Heart left ventricle (tissue), 16 donors: ENCODE measurements at regions not wholly inside any gene's neighbourhood (a gene's known extent, or its start where the extent isn't known, plus 50 kb on each side); places are given as distances from the start of the nearest gene placed in this dataset.

Source experiments
- ATAC-seq, 4 donors: fragments of 200-7000 bp; cut with Tn5 transposase; one replicate each; pipeline ENCODE4 v1.9.1; 2020 to 2022; ENCODE audit warnings: moderate library complexity in 4 of 4, mild to moderate bottlenecking in 3 of 4, moderate number of reproducible peaks in 1 of 4
- DNase-seq, 5 donors: peaks; one replicate each; pipeline ENCODE4 v3.0.0-alpha.2; 2020
- H3K27ac ChIP-seq, 12 donors: fragments of 200-600 bp; sonication (generic) in 4 of 12; one replicate each; pipeline versions ENCODE4 v1.5.0 to v1.8.0; 2016 to 2022; ENCODE audit warnings: mild to moderate bottlenecking in 2 of 12
- H3K27me3 ChIP-seq, 9 donors: fragments of 200-600 bp; sonication (generic) in 2 of 9; one replicate each; pipeline versions ENCODE4 v1.5.1 to v1.8.0; 2016 to 2022; ENCODE audit warnings: mild to moderate bottlenecking in 3 of 9
- H3K36me3 ChIP-seq, 9 donors: fragments of 200-600 bp; sonication (generic) in 2 of 9; one replicate each; pipeline versions ENCODE4 v1.5.0 to v1.8.0; 2018 to 2022; ENCODE audit warnings: mild to moderate bottlenecking in 2 of 9
- H3K4me1 ChIP-seq, 12 donors: fragments of 200-600 bp; sonication (generic) in 4 of 12; one replicate each; pipeline versions ENCODE4 v1.5.0 to v1.8.0; 2016 to 2022; ENCODE audit warnings: mild to moderate bottlenecking in 3 of 12
- H3K4me3 ChIP-seq, 12 donors: fragments of 200-600 bp; sonication (generic) in 4 of 12; one replicate each; pipeline versions ENCODE4 v1.5.0 to v1.8.0; 2017 to 2022; ENCODE audit warnings: mild to moderate bottlenecking in 9 of 12, moderate library complexity in 4 of 12
- H3K9me3 ChIP-seq, 12 donors: fragments of 200-600 bp; sonication (generic) in 4 of 12; one replicate each; pipeline versions ENCODE4 v1.5.0 to v1.8.0; 2016 to 2022; ENCODE audit warnings: mild to moderate bottlenecking in 1 of 12
- CTCF ChIP-seq, 12 donors: fragments of 200-600 bp; sonication (generic) in 4 of 12; IDR thresholded peaks; one replicate each; pipeline versions ENCODE4 v1.5.0 to v1.8.0; 2018 to 2022; ENCODE audit warnings: antibody characterized with exemption in 12 of 12, mild to moderate bottlenecking in 5 of 12
- POLR2A ChIP-seq, 2 donors: fragments of 450-650 bp; IDR thresholded peaks; one replicate each; pipeline ENCODE4 v1.6.1; 2017; ENCODE audit warnings: antibody characterized with exemption in 2 of 2, mild to moderate bottlenecking in 2 of 2, moderate library complexity in 2 of 2
- WGBS, 4 donors: extraction: QIAGEN DNeasy Blood & Tissue Kit in 2 of 4; methylation state at CpG; one replicate each; pipeline versions ENCODE4 v1.1.5 to v1.1.7; 2013 to 2018; 5-methylcytosine and 5-hydroxymethylcytosine counted together
- intact Hi-C, 10 donors: fragments of 100-400 bp; cut with DNase I; formaldehyde crosslinking; loops; one replicate each; pipeline versions ENCODE4 v1.11.1 to v1.14.2; 2022
- donor health status: ischemic (EF 13 %, LVEDD 7.1; RV severe dilation, severe dysfunction).
- donor health status: healthy with polysubstance abuse.
- donor health status: DM: no; HTN: yes; CAD: no.
- donor health status: DM: no; HTN: no; CAD: no.
- donor health status: ischemic (EF 25% LVEDD 6.9; RV normal size, moderate dysfunction).
- donor health status: ischemic (EF 25% LVEDD 5.7; RV mildly dilated, moderate dysfunction).
- donor health status: healthy.
- donor health status: DM: yes; HTN: yes; CAD: no.
- donor health status: ischemic (EF 35%, LVEDD 5.7; RV mildly dilated, moderate dysfunction).
- donor health status: nonischemic (EF 11% LVEDD 7.7; RV severe dilation, severe dysfunction).
- donor health status: DM: yes; HTN: yes; CAD: no.
- donor health status: PGD.
- donor health status: ischemic (EF 29% LVEDD 5.4; RV normal size, mild dysfunction).
- donor health status: nonischemic (EF 23%, LVEDD 6.1; RV moderate dilation, normal function).

GRCh38 chr1:10860682-10861081 lies 64.2 kb upstream of the CASZ1 start:
- DNase-seq: peak in 3 of 5 donors; percentile 32 to 60 (median 34)
- peak; percentile 42 to 59 (median 55) for ATAC-seq

GRCh38 chr1:10861822-10862221 lies 65.4 kb upstream of the CASZ1 start:
- peak overlapping the region; percentile 27 to 89 (median 70) for H3K27ac ChIP-seq
- H3K4me1 ChIP-seq: peaks cover 0 to 56% (median 16%) of the 10 kb centered on the region in 12 donors
- intact Hi-C loops: loop anchor here in 9 of 10 donors (2.0 to 10.0 kb wide), 12 partner anchors 40 to 237 kb away; partner anchors contain the start of gene CASZ1 (in 5 of the 9)

More at GRCh38 chr1:10860682-10861081, 64.2 kb upstream of the CASZ1 start:
- no peaks in the 10 kb centered on the region for H3K9me3 ChIP-seq
- no peak overlapping the region for H3K4me3 ChIP-seq
- TF ChIP-seq POLR2A (IDR thresholded peaks at IDR 0.05) (no peak), CTCF (IDR thresholded peaks at IDR 0.05) (no peak)
- peak overlapping the region in 10 of 12 donors; percentile 24 to 89 (median 75) for H3K27ac ChIP-seq
- intact Hi-C loops: loop anchor here in 8 of 10 donors (2.0 to 10.0 kb wide), 12 partner anchors 38 to 236 kb away; partner anchors contain the start of gene CASZ1 (in 5 of the 8)
- 29 to 43% (median 39%) methylated on average over 10 to 11 of the region's 11 CpGs for WGBS, 4 donors
- H3K4me1 ChIP-seq: peaks cover 0 to 54% (median 12%) of the 10 kb centered on the region in 12 donors
- H3K36me3 ChIP-seq: no peaks in the 10 kb centered on the region
- H3K27me3 ChIP-seq: peaks cover 0 to 40% (median 3%) of the 10 kb centered on the region in 9 donors

GRCh38 chr1:10862743-10863335 lies 66.4 kb upstream of the CASZ1 start:
- ATAC-seq (peak; percentile 62 to 80 (median 70)), DNase-seq (peak in 2 of 5 donors; percentile 36 to 41)
- intact Hi-C loops: loop anchor here in 9 of 10 donors (2.0 to 10.0 kb wide), 12 partner anchors 41 to 238 kb away; partner anchors contain the start of gene CASZ1 (in 5 of the 9)
- 43 to 59% (median 50%) methylated on average over 11 to 18 of the region's 18 CpGs for WGBS, 4 donors
- Histone ChIP-seq H3K27ac (peak overlapping the region in 9 of 12 donors; percentile 48 to 89 (median 77)), H3K9me3 (no peaks in the 10 kb centered on the region), H3K4me3 (no peak overlapping the region), H3K4me1 (peaks cover 0 to 57% (median 18%) of the 10 kb centered on the region in 12 donors), H3K27me3 (peaks cover 0 to 58% (median 11%) of the 10 kb centered on the region in 9 donors), H3K36me3 (no peaks in the 10 kb centered on the region)
- no peak for TF ChIP-seq CTCF (IDR thresholded peaks at IDR 0.05)
- no peak for TF ChIP-seq POLR2A (IDR thresholded peaks at IDR 0.05)

More at GRCh38 chr1:10861822-10862221, 65.4 kb upstream of the CASZ1 start:
- H3K27me3 ChIP-seq: peaks cover 0 to 51% (median 9%) of the 10 kb centered on the region in 9 donors
- H3K4me3 ChIP-seq: no peak overlapping the region
- H3K36me3 ChIP-seq: no peaks in the 10 kb centered on the region
- no peak for DNase-seq
- WGBS, 4 donors: 42 to 55% (median 47%) methylated on average over 5 of the region's 5 CpGs
- peak in 3 of 4 donors; percentile 4 to 27 (median 27) for ATAC-seq
- H3K9me3 ChIP-seq: no peaks in the 10 kb centered on the region
- TF ChIP-seq POLR2A (IDR thresholded peaks at IDR 0.05): no peak
- TF ChIP-seq CTCF (IDR thresholded peaks at IDR 0.05): no peak

GRCh38 chr1:10863886-10864285 lies 67.4 kb upstream of the CASZ1 start:
- no peak overlapping the region for H3K4me3 ChIP-seq
- H3K9me3 ChIP-seq: no peaks in the 10 kb centered on the region
- ATAC-seq (no peak), DNase-seq (no peak)
- WGBS, 4 donors: 39 to 50% (median 44%) methylated on average over 12 of the region's 12 CpGs
- no peak for TF ChIP-seq CTCF (IDR thresholded peaks at IDR 0.05)
- TF ChIP-seq POLR2A (IDR thresholded peaks at IDR 0.05): no peak
- H3K27ac ChIP-seq: no peak overlapping the region
- H3K4me1 ChIP-seq: peaks cover 0 to 52% (median 18%) of the 10 kb centered on the region in 12 donors
- H3K36me3 ChIP-seq: no peaks in the 10 kb centered on the region
- intact Hi-C loops: loop anchor here in 9 of 10 donors (2.0 to 10.0 kb wide), 12 partner anchors 42 to 239 kb away; partner anchors contain the start of gene CASZ1 (in 5 of the 9)
- H3K27me3 ChIP-seq: peaks cover 0 to 63% (median 11%) of the 10 kb centered on the region in 9 donors
